RWPE2 (cell line): ENCODE measurements at regions not wholly inside any gene's neighbourhood (a gene's known extent, or its start where the extent isn't known, plus 50 kb on each side); places are given as distances from the start of the nearest gene placed in this dataset.

ENCODE experiments used
- ATAC-seq: fragments of 200-7000 bp; cut with Tn5 transposase; 3 replicates; pipeline ENCODE4 v1.9.1; 2021; ENCODE audit warnings: low read depth
- DNase-seq: peaks from one replicate; pipeline ENCODE4 v3.0.0-alpha.2; 2020; ENCODE audit warnings: low spot score
- H3K27ac ChIP-seq: fragments of 450-650 bp; 2 replicates; pipeline ENCODE4 v1.5.1; 2017; ENCODE audit warnings: mild to moderate bottlenecking; ENCODE audit not compliant: poor library complexity, severe bottlenecking
- H3K27me3 ChIP-seq: fragments of 250-450 bp; sonication (Bioruptor Pico); 2 replicates; pipeline ENCODE4 v1.5.1; 2021; ENCODE audit warnings: mild to moderate bottlenecking, moderate library complexity; ENCODE audit not compliant: insufficient read depth, poor library complexity, severe bottlenecking
- H3K36me3 ChIP-seq: fragments of 250-450 bp; sonication (Bioruptor Pico); 2 replicates; pipeline ENCODE4 v1.5.1; 2020; ENCODE audit warnings: low read depth, mild to moderate bottlenecking, moderate library complexity
- H3K4me1 ChIP-seq: fragments of 250-450 bp; sonication (Bioruptor Pico); 2 replicates; pipeline ENCODE4 v1.5.1; 2021; ENCODE audit warnings: mild to moderate bottlenecking, moderate library complexity; ENCODE audit not compliant: insufficient read depth, poor library complexity, severe bottlenecking
- H3K4me3 ChIP-seq: fragments of 250-450 bp; sonication (Bioruptor Pico); 2 replicates; pipeline ENCODE4 v1.5.1; 2021; ENCODE audit warnings: mild to moderate bottlenecking, moderate library complexity; ENCODE audit not compliant: severe bottlenecking
- H3K9me3 ChIP-seq: fragments of 250-450 bp; sonication (Bioruptor Pico); 2 replicates; pipeline ENCODE4 v1.5.1; 2021; ENCODE audit warnings: mild to moderate bottlenecking, moderate library complexity; ENCODE audit not compliant: severe bottlenecking
- TF ChIP-seq, protein P1 (sequence below): fragments of 450-650 bp; IDR thresholded peaks from one replicate; pipeline ENCODE4 v1.5.1; 2017; ENCODE audit warnings: mild to moderate bottlenecking, moderate library complexity; ENCODE audit not compliant: poor library complexity, severe bottlenecking

DNA sequence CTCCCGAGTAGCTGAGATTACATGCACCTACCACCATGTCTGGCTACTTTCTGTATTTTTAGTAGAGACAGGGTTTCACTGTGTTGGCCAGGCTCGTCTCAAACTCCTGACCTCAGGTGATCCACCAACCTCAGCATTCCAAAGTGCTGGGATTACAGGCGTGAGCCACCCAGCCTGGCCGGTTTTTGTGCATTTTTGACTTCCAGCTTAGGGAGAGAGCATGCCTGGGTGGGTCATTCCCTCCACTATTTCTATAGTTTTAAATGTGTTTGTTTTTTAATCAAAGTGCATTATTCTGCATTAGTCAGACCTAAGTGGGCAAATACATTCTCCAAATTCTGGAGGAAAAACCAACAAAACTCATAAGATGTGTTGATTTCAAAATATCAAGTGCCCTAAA is 207.4 kb upstream of the NRIP1 start:
- Histone ChIP-seq H3K27ac (no peak overlapping the region), H3K4me3 (no peak overlapping the region), H3K27me3 (no peaks in the 10 kb centered on the region), H3K36me3 (no peaks in the 10 kb centered on the region), H3K9me3 (no peaks in the 10 kb centered on the region), H3K4me1 (peaks cover 3% of the 10 kb centered on the region)
- DNase-seq, result no peak
- ATAC-seq, result no peak
- TF ChIP-seq, protein P1, sequence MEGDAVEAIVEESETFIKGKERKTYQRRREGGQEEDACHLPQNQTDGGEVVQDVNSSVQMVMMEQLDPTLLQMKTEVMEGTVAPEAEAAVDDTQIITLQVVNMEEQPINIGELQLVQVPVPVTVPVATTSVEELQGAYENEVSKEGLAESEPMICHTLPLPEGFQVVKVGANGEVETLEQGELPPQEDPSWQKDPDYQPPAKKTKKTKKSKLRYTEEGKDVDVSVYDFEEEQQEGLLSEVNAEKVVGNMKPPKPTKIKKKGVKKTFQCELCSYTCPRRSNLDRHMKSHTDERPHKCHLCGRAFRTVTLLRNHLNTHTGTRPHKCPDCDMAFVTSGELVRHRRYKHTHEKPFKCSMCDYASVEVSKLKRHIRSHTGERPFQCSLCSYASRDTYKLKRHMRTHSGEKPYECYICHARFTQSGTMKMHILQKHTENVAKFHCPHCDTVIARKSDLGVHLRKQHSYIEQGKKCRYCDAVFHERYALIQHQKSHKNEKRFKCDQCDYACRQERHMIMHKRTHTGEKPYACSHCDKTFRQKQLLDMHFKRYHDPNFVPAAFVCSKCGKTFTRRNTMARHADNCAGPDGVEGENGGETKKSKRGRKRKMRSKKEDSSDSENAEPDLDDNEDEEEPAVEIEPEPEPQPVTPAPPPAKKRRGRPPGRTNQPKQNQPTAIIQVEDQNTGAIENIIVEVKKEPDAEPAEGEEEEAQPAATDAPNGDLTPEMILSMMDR, result no peak

DNA sequence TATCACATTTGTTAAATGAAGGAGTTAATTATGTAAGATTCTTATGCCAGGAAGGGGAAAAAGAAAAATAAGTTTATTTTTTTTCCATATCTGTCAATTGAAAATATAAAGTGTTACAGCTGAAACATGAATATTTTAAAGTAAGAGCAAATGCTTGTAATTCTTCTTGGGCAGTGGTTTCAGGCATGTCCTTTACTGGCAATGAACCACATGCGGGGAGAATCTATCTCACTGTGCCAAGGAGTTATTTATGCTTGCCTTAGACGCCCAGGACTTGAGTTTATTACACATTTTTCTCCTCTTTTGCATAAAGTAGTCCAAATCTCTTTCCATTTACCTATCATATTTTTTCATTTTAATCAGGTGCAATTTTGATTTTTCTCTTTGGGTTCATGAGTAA is 207.8 kb upstream of the NRIP1 start:
- DNase-seq (no peak), ATAC-seq (no peak)
- peaks cover 3% of the 10 kb centered on the region for H3K4me1 ChIP-seq

DNA sequence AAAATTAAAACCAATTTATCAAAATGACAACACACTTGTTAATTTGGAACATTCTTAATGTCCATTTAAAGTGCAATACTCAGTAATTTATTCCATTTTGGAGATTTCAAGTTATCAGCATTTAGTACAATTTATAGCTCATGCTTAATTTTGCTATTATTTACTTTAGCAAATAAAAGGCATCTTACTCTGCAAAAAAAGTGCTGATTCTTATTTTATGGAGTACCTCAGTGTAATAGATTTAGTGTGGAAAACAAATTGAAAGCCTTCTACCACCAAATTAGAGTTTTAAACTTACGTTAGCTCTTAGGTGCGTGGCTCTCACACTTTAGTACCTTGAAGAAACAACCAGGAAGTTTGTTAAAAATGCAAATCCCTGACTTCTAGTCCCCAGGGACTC is 208.4 kb upstream of the NRIP1 start:
- no peak overlapping the region for H3K27ac ChIP-seq
- ATAC-seq (no peak), DNase-seq (no peak)
- H3K4me1 ChIP-seq, result peaks cover 3% of the 10 kb centered on the region
- TF ChIP-seq, protein P1, result no peak
- H3K4me3 ChIP-seq, result no peak overlapping the region
- H3K36me3 ChIP-seq, result no peaks in the 10 kb centered on the region
- no peaks in the 10 kb centered on the region for H3K27me3 ChIP-seq
- H3K9me3 ChIP-seq, result no peaks in the 10 kb centered on the region

More for the DNA sequence above, 207.8 kb upstream of the NRIP1 start:
- no peaks in the 10 kb centered on the region for H3K36me3 ChIP-seq
- TF ChIP-seq, protein P1, result no peak
- H3K27me3 ChIP-seq, result no peaks in the 10 kb centered on the region
- H3K9me3 ChIP-seq, result no peaks in the 10 kb centered on the region
- H3K4me3 ChIP-seq, result no peak overlapping the region
- no peak overlapping the region for H3K27ac ChIP-seq

DNA sequence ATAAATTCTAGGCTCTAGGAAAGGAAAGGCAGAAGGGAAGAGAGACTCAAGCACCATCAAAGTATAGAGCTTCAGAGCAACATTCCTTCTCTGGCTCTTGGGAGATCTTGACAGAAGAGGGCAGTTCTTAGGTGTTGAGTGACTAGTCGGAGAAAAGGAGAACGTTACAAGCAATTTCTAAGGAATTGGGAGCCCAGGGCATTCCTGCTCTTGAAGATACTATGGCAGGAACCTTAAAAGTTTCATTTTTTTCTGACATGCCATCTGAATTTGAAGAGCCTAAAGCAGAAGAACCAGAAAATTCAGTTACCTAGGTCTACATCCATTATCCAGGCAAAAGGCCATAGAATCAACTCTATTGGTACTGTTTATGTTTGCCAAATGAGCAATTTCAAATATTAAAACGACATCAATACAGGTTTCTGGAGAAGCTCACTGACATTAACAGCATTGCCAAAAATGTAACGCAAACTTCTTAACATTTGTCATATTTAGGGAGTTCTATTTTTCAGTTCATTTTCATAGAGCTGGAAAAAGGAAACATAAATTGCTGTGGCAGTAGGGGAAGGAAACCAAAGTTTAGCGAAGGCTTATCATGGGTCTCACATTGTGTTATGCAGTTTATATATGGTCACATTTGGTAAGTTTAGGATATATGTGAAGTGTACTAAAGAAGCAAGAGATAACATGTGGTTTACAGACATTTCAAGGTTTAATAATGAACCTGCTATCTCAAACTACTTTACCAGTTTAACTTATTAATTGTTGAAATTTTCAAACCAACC is 210.1 kb upstream of the NRIP1 start:
- no peak for ATAC-seq
- Histone ChIP-seq H3K9me3 (no peaks in the 10 kb centered on the region), H3K4me1 (peaks cover 9% of the 10 kb centered on the region), H3K27me3 (no peaks in the 10 kb centered on the region), H3K27ac (no peak overlapping the region), H3K4me3 (no peak overlapping the region), H3K36me3 (no peaks in the 10 kb centered on the region)
- no peak for DNase-seq
- TF ChIP-seq, protein P1, result no peak

DNA sequence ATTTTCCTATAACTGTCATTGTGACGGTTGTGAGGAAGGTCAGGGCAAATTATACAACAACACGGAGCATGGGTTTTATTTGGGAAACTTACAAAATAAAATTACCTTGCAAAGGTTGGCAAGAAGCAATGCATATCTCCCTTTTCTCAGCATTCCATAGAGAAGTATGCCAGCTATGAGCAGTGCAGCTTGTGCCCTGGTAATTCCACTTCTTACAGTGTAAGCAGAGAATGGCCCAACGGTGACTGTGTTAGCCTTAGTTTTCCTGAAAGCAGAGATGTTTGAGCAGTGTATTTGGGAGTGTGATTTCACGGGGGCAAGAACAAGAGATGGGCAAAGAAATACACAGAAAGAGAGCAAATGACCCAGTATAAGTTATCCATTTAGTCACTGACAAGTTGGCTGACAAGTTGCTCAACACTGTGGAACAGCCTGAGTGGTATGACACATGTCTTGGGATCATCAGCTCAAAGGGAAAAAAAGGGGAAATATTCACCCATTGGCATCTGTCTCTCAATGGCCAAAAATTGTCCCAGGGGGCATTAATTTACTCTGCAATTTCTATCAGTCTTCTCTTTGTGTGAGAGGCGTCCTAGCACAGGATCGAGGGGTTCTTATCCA is 210.9 kb upstream of the NRIP1 start:
- no peak overlapping the region for H3K4me3 ChIP-seq
- no peak overlapping the region for H3K27ac ChIP-seq
- DNase-seq (no peak), ATAC-seq (0 out of 3 replicates have a peak, but pooled peaks have one; percentile 44)
- H3K27me3 ChIP-seq, result no peaks in the 10 kb centered on the region
- no peaks in the 10 kb centered on the region for H3K36me3 ChIP-seq
- TF ChIP-seq, protein P1, result no peak
- H3K9me3 ChIP-seq, result no peaks in the 10 kb centered on the region
- H3K4me1 ChIP-seq, result peaks cover 12% of the 10 kb centered on the region
